Right lung (tissue), 2 donors: ENCODE measurements at regions not wholly inside any gene's neighbourhood (a gene's known extent, or its start where the extent isn't known, plus 50 kb on each side); places are given as distances from the start of the nearest gene placed in this dataset.

Experiments
- DNase-seq, 2 donors: peaks; one replicate each; pipeline ENCODE4 v3.0.0-alpha.2; 2013

DNA sequence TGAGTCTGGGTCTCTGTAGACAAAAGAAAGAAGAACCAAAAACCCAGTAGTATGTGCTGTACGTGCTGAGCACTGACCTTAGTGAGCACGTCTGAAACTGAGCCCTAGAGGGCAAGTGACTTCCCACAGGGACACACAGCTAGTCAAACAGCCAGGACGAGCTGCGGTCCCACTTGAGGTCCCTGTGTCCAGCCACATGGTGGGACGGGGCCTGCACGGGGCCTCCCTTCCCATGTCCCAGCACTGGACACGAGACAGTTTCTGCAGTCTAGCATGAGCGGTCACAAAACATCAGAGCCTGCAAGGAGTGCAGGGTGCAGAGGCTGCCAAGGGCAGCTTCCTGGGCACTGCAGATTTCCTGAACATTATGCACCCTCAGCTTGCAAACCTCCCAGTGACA is 121.6 kb downstream of the NCOR2 start:
- DNase-seq: no peak

DNA sequence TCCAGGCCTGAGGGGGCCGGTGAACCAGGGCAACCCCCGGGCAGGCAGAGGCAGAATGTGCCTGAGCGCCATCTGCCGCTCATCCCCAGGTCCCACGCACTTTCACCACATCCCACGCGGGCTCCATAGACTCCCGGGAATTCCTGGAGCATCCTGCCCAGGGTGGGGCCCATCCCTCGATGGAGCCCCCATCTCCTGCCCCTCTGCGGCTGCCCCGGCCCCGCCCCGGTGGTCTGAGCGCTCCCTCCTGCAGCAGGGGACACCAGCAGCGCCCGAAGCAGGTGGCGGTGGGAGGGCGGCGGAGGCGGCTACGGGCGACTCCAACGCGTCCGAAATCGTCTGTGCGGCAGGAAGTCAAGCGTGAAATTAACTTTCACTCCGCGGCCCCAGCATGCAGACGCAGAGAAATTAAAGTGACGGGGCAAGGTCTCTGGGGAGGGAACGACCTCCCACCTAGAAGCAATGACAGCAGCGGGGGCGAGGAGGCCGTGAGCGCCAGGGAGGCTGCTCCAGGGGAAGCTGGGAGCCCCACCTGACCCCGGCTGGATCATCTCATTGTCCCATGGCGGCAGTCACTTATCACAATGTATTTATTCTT is 122.2 kb downstream of the NCOR2 start:
- DNase-seq: no peak

GRCh38 chr12:124443931-124444712 is 123.3 kb downstream of the NCOR2 start:
- DNase-seq: no peak

DNA sequence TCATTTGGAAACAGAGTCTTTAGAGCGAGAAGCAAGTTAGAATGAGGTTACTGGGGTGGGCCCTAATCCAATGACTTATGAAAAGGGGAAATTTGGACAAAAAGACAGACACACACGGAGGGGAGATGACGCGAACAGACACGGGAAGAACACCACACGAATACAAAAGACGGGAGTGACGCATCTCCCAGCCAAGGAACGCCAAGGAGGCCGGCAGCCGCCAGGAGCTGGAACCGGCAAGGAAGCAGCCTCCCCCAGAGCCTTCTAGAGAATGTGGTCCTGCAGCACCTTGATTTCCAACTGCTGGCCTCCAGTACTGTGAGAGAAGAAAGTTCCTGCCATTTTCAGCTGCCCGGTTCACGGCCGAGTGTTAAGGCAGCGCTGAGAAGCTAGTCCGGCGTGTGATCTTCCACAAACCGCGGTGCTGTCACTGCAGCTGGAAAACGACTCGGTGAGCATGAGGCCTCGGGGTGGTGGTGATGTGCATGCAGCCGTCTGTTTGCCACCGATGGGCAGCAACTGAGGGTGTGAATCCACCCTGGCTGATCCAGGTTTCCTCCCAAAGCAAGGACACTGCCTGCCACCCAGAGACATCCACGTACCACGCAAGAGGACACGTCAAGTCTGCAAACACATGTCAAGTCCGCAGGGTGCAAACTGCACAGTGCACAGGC is 124.5 kb downstream of the NCOR2 start:
- DNase-seq: no peak

GRCh38 chr12:124442281-124442680 is 125.1 kb downstream of the NCOR2 start:
- DNase-seq: no peak

DNA sequence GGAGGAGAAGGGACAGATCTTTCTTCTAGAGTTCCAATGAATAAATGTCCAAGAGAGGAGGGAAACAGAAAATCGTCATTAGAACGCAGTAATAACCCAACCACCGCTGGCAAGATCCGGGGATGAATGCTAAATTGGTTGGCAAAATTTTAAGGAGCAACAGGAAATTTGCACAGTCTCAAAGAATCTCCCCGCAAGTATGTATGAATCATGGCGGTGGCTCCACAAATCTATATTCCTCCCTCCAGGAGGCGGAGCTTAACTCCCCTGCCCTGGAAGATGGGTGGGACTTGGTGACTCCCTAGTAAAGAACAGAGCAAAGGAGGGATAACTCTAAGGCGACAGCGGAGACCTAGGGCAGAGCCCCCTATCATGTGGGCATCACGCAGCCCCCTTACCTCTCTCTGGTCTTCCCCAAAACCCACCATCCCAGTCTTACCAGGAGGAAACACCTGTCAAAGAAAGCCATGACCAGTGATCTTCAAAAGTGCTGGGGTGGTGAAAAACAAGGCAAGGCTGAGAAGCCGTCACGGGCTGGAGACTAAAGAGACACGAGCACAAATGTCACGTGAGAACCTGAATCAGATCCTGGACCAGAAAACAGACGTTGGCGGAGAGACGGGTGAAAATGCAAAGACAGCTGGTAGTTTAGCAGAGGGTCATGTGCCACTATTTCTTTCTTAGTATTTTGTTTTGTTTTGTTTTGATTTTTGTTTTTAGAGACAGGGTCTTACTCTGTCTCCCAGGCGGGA is 125.8 kb downstream of the NCOR2 start:
- no peak for DNase-seq

DNA sequence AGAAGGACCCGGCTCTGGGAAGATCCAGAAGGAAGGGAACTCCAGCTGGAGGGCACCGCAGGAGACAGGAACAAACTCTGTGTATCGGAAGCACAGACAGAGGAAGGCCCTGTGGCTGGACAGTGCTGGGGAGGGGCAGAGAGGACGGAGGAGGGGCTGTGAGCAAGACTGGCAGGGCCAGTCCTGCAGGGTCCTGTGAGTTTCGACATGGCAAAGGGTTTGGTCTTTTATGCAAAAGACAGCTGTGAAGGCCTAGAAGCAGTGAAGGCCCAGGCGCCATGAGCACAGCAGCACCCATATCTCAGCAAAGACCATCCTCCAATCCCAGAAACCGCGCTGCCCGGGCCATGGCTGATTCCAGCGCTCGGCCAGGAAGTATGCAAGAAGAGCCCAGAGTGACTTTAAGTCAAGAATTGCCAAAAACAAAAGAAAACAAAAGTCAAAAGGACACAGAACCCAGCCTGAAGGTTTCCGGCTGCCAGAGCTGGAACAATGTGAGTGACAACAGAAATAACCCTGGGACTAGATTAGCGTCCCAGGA is 126.5 kb downstream of the NCOR2 start:
- DNase-seq: no peak

- no peak for DNase-seq
Measured at GRCh38 chr12:124440031-124440626, 127.3 kb downstream of the NCOR2 start.

DNA sequence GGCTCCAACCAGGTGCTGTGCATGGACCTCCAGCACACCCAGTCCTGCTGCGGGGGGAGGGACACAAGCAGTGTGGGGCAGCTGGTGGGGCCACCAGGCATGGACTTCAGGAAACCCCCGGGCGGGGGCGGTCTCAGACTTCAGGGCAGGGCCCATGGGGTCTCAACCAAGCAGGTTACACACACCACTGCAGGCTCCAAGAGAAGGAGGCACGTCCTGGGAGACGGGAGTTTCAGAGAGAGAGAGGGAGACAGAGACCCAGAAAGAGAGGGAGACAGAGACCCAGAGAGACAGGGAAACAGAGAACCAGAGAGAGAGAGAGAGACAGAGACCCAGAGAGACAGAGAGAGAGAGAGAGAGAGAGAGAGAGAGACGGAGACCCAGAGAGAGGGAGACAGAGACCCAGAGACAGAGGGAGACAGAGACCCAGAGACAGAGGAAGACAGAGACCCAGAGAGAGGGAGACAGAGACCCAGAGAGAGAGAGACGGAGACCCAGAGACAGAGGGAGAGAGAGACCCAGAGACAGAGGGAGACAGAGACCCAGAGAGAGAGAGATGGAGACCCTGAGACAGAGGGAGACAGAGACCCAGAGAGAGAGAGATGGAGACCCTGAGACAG is 128.9 kb downstream of the NCOR2 start:
- DNase-seq: no peak

GRCh38 chr12:124437617-124438436 is 129.6 kb downstream of the NCOR2 start:
- DNase-seq: no peak

DNA sequence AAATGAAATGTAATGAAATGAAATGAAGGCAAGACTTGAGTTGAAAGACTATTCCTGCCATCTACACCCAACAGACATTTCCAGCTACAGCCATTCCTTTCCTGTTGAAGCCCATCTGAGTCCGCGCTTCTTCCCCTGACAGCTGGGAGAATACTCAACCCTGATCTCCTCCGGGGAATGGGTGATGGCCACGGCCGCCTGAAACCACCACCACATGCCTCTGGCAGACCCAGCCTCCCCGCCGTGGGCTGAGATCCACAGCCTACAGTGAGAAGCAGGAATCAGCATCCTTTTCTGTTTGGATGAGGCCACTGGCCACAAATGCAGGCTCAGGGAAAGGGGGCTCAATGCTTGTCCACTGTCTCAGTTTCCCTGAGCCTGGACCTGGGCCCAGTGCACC is 130.3 kb downstream of the NCOR2 start:
- no peak for DNase-seq

DNA sequence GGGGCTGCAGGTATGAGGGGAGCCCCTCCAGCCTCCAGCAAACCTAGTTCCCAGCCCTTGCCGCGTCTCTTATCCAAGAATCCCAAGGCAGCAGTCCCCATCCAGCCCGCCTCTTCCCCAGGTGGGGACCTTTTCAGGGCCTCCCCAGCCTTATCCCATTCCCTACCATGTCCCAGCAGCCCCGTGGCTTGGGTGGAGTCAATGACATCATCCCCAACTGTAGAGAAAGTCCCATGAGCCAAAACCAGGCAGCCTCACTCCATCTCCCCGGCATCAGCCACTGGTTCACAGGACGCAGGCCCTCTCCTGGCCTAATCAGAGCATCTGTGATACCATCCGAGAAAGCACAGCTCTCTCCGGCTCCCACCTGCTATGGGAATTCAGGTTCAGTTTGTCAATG is 131.0 kb downstream of the NCOR2 start:
- DNase-seq: no peak

DNA sequence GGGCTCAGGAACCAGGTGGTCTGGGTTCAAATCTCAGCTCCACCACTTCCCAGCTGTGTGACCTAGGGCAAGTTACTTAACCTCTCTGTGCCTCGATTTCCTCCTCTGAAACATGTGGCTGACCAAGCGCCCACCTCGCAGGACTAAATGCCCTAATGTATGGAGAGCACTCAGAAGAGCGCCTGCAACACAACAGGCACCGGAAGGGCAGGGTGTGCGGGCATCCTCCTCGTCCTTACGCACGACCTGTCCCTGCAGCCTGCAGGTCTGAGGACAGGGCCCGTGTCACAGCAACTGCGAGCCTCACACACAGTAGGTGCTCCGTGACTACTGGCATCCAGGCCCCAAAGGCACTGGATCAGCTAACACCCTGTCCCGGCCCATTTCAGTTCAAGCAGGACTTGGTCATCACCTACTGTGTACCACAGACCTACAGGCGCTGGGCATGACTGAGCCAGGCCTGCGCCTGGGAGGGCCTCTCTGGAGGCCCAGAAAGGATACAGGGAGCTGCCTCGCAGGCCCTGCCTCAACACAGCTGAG is 131.5 kb downstream of the NCOR2 start:
- no peak for DNase-seq

GRCh38 chr12:124434951-124435805 is 132.2 kb downstream of the NCOR2 start:
- no peak for DNase-seq

DNA sequence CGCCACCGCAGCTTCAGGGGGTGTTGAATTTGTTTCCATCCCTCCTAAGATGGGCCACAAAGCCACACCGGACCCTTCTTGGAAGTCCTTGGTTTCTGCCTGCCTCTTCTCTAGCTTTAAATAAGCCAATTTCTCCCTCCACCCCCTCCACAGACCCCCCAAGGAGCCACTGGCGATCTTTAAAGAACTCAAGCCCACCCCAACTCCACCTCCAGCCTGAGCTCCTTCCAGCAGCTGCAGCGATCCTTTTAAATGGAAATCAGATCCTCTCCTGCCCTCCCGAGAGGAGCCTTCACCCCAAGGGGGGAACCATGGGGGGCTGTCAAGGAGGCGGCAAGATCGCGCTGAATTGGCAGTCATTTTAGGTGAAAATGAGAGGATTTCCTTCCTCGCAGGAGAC is 133.1 kb downstream of the NCOR2 start:
- DNase-seq: no peak

DNA sequence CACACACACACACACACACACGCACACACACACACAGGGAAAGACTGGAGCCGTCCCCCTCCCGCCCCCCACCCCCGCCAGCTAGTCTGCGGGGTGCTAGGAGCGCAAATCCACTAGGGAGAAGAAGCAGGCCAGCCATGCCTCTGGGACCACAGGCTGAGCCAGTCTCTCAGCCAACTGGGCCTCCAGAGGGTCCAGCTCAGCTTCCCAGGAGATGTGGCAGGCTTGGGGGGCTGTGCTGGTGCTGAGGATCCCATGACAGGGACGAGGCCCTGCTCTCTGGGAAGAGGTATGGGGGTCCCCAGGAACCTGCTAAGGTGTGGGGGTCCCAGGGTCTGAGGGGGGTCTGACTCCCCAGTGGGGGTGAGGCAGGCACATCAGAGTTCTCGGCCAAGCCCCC is 133.5 kb downstream of the NCOR2 start:
- no peak for DNase-seq

DNA sequence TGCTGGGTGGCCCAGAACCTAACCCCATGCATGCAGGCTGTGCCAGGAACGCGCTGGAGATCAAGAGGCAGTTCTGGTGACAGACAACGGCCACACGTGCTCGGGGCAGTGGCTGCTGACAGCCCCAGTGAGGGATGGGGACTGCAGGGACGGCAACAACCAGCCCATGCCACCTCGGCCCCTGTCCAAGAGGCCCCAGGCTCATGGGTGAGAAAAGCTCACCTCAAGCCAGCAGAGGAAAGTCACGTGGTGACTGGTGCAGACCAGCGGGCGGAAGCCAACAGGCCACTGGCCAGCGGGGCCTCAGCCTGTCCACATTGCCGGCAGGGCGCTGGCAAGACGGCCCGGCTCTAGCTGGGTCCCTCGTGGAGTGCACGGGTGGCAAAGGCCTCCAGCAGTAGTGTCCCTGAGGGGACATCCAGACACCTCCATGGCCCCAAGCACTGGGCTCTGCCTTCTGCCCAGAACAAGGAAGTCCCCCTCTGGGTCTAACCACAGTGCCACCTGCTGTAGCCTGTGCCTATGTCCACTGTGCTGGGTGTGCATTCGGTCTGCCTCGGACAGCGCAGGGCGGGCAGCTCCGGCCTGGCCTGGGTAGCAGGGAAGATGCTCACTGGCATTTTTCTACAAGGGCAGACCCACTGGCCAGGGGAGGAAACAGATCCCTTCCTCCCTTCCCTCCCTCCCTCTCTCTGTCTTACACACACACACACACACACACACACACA is 134.1 kb downstream of the NCOR2 start:
- no peak for DNase-seq

DNA sequence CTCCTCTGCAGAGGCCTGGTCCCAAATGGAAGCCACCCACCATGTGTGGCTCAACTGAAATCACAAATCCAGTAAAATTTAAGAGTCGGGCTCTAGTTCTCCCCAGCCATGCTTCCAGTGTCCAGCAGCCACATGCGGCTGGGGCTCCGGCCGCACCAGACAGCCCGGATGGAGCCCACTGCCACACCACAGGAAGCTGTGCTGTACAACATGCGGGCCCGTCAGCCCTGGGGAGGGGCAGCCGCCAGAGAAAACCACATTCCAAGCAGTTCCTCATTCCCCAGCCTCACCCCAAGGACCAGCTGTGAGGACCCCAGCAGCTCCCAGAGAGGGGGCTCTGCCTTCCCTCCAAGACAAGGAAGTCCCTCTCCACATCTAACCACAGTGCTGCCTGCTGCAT is 135.0 kb downstream of the NCOR2 start:
- no peak for DNase-seq
